HFFc6 (cell line): ENCODE measurements at regions not wholly inside any gene's neighbourhood (a gene's known extent, or its start where the extent isn't known, plus 50 kb on each side); places are given as distances from the start of the nearest gene placed in this dataset.

ENCODE experiments used
- DNase-seq: peaks from one replicate; pipeline ENCODE4 v3.0.0-alpha.2; 2018
- H3K27ac Mint-ChIP-seq: 2 replicates; pipeline ENCODE4 v1.8.0; 2020; ENCODE audit warnings: mild to moderate bottlenecking, mixed read lengths
- H3K27me3 Mint-ChIP-seq: 2 replicates; pipeline ENCODE4 v1.8.0; 2021; ENCODE audit warnings: mild to moderate bottlenecking, moderate library complexity, mixed read lengths; ENCODE audit not compliant: insufficient read depth
- H3K36me3 Mint-ChIP-seq: 2 replicates; pipeline ENCODE4 v1.8.0; 2021; ENCODE audit warnings: low read depth, mixed read lengths
- H3K4me1 Mint-ChIP-seq: 2 replicates; pipeline ENCODE4 v1.8.0; 2020; ENCODE audit warnings: low read depth, mixed read lengths
- H3K4me3 Mint-ChIP-seq: 2 replicates; pipeline ENCODE4 v1.8.0; 2020; ENCODE audit warnings: mild to moderate bottlenecking, moderate library complexity, mixed read lengths
- H3K9me3 Mint-ChIP-seq: 2 replicates; pipeline ENCODE4 v1.8.0; 2020; ENCODE audit warnings: mild to moderate bottlenecking, mixed read lengths
- TF ChIP-seq, protein P1 (sequence below): fragments of 200-600 bp; sonication (generic); IDR thresholded peaks from 2 replicates; pipeline ENCODE4 v1.5.0; 2021; ENCODE audit warnings: antibody characterized with exemption, mild to moderate bottlenecking

DNA sequence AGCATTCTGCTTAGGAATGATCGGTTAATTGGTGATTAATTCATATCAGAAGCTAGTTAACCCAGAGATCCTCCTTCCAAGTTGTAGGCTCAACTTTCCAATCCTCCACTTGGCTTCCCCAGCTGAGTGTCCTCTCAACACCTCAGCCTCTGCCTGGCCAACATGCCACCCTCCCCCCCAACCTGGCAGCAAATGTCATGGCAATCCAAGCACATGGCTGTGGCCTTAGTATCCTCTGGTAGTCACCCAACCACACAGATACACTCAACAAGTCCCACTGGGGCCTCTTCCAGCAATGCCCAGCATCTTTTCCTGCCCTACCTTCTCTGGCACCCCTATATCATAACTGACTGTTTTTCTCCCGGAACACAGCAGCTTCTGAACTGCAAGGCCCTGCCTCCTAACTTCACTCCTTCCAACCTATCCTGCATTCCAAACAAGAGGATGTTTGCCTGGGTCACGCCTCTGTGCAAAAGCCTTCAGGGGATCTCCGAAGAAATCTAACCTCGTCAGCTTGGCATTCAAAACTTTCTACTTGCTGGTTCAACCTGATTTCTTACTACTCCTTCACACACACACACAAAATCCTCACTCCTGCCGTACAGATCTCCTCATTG lies 195.0 kb downstream of the CYP26B1 start:
- TF ChIP-seq, protein P1, sequence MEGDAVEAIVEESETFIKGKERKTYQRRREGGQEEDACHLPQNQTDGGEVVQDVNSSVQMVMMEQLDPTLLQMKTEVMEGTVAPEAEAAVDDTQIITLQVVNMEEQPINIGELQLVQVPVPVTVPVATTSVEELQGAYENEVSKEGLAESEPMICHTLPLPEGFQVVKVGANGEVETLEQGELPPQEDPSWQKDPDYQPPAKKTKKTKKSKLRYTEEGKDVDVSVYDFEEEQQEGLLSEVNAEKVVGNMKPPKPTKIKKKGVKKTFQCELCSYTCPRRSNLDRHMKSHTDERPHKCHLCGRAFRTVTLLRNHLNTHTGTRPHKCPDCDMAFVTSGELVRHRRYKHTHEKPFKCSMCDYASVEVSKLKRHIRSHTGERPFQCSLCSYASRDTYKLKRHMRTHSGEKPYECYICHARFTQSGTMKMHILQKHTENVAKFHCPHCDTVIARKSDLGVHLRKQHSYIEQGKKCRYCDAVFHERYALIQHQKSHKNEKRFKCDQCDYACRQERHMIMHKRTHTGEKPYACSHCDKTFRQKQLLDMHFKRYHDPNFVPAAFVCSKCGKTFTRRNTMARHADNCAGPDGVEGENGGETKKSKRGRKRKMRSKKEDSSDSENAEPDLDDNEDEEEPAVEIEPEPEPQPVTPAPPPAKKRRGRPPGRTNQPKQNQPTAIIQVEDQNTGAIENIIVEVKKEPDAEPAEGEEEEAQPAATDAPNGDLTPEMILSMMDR, result no peak
- H3K9me3 Mint-ChIP-seq, result peaks cover 16% of the 10 kb centered on the region
- 0 out of 2 replicates have a peak, but pooled peaks cover 8% of the 10 kb centered on the region for H3K36me3 Mint-ChIP-seq
- H3K27me3 Mint-ChIP-seq, result peaks cover 2% of the 10 kb centered on the region
- H3K4me3 Mint-ChIP-seq, result no peak overlapping the region
- 0 out of 2 replicates have a peak overlapping the region, but pooled peaks have one; percentile 3 for H3K27ac Mint-ChIP-seq
- peaks cover 54% of the 10 kb centered on the region for H3K4me1 Mint-ChIP-seq
- DNase-seq, result no peak

DNA sequence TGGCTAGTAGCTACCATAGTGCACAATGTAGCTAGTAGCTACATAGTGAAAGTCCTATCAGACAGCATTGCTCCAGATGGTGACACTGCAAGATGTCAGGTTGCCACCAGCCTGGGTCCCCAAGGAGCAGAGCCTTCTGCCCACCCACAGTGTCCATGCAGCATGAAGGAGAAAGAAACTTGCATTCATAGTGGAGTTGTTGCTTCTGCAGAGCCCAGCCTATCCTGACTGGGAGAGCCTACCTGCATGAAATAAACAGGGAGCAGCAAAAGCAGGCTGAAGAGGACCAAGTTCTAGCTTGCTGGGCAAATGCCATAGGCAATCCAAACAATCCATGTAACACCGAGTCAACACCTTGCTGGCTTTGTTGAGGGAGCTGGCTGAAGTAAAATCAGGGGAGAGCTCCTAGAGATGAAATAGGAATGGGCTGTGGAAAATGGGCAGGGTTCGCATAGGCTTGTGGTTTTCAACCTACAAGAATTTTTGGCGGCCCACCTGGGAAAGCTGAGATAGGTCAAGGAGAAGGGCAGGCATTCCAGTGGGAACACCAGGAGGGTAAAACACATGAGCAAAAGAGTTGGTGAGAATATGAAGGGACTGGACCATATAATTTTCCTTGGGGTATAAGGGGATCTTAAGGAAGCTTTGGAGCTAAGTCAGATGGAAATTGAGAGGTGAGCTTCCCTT lies 195.8 kb downstream of the CYP26B1 start:
- TF ChIP-seq, protein P1, result no peak
- Mint-ChIP-seq H3K9me3 (peaks cover 8% of the 10 kb centered on the region), H3K4me3 (no peak overlapping the region), H3K27ac (no peak overlapping the region), H3K27me3 (peaks cover 2% of the 10 kb centered on the region), H3K36me3 (0 out of 2 replicates have a peak, but pooled peaks cover 2% of the 10 kb centered on the region), H3K4me1 (peaks cover 54% of the 10 kb centered on the region)
- DNase-seq, result no peak

DNA sequence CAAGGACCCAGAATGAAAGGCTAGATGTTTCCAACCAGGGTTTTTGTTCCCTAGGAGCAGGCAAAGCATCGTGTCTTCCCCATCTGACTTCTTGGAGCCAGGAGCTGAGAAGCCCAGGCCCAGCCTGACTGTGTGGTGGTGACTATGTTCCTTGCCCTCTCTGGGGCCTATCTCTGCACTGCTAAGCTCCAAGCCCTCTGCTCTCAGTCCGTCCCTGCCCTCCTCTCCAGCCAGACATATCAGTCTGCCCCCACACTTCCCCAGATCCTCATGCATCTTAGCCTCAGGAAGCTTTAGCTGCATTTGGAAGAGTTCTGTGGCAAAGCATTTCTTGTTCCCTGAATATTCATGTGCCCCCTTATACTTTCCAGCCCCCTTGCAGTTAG lies 196.6 kb downstream of the CYP26B1 start:
- H3K27ac Mint-ChIP-seq, result no peak overlapping the region
- H3K36me3 Mint-ChIP-seq, result no peaks in the 10 kb centered on the region
- no peak overlapping the region for H3K4me3 Mint-ChIP-seq
- DNase-seq, result no peak
- peaks cover 54% of the 10 kb centered on the region for H3K4me1 Mint-ChIP-seq
- H3K9me3 Mint-ChIP-seq, result no peaks in the 10 kb centered on the region; the same call in 1 of the 2 replicates
- peaks cover 2% of the 10 kb centered on the region for H3K27me3 Mint-ChIP-seq
- TF ChIP-seq, protein P1, result no peak

DNA sequence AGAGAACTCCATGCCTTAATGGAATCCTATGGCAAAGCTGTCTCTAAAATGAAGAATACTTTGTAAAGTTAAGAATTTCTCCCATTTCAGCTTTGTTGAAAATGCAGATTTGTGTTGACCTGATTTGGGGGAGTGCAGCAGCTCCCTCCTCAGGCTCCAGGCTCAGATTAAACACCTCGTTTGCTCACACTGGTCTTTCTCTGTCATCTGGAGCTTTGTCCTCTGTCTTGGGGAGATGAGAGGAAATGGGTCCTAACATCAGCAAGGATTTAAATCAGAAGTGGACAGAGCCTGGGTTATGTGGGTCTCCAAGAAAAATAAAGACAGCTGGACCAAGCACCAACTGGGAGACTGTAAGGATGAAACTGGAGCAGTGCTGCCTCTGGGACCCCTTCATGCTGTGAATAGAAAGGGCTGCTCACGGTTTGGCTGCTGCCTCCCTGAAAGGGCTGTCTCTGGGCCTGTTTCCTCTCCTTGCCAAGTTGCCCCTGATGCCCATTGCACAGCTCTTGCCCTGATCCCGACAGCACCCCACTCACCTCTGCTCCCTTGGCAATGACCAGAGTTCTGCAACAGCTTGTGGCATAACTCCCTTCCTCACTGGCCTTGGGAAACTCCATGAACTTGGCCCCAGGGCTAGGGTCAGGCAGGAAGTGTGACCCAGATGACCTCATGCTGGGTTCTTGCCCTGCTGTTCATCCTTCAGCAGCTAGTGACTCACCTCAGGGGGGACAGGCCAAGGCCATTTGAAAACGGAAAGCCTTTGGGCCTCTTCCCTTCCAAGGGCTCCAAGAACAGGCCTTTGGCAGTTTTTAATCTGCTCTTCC lies 197.2 kb downstream of the CYP26B1 start:
- H3K36me3 Mint-ChIP-seq, result no peaks in the 10 kb centered on the region
- H3K27me3 Mint-ChIP-seq, result peaks cover 2% of the 10 kb centered on the region
- no peak for DNase-seq
- H3K4me3 Mint-ChIP-seq, result no peak overlapping the region
- TF ChIP-seq, protein P1, result no peak
- H3K27ac Mint-ChIP-seq, result no peak overlapping the region; the same call in 1 of the 2 replicates
- H3K9me3 Mint-ChIP-seq, result no peaks in the 10 kb centered on the region
- peaks cover 54% of the 10 kb centered on the region for H3K4me1 Mint-ChIP-seq

DNA sequence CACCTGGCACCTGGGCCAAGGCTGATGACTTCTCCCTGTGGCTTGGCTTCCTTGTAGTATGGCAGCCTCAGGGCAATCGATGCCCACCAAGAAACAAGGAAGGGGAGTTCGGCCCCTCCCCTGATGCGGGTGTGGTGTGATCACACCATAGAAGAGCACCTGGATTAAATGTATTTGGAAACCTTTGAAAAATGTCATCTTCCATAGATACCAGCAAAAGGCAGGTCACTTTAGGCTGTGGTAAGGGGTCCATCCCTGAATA lies 198.2 kb downstream of the CYP26B1 start:
- H3K27me3 Mint-ChIP-seq, result peaks cover 3% of the 10 kb centered on the region
- H3K36me3 Mint-ChIP-seq, result no peaks in the 10 kb centered on the region
- H3K9me3 Mint-ChIP-seq, result no peaks in the 10 kb centered on the region

More for the DNA sequence above, 198.2 kb downstream of the CYP26B1 start:
- no peak overlapping the region for H3K4me3 Mint-ChIP-seq
- no peak for DNase-seq
- no peak overlapping the region; the same call in 1 of the 2 replicates for H3K27ac Mint-ChIP-seq
- TF ChIP-seq, protein P1, result no peak
- peaks cover 54% of the 10 kb centered on the region for H3K4me1 Mint-ChIP-seq
